Peyer's patch (tissue), 4 donors: ENCODE measurements at regions not wholly inside any gene's neighbourhood (a gene's known extent, or its start where the extent isn't known, plus 50 kb on each side); places are given as distances from the start of the nearest gene placed in this dataset.

Experiments
- POLR2A ChIP-seq, 2 donors: fragments of 450-650 bp; IDR thresholded peaks; one replicate each; pipeline ENCODE4 v1.5.1; 2017; ENCODE audit warnings: antibody characterized with exemption in 2 of 2, mild to moderate bottlenecking in 2 of 2, moderate library complexity in 2 of 2
- TF ChIP-seq, protein P1 (sequence below), 6 experiments: fragments of 450-650 bp in 4 of 6; fragments of 200-600 bp in 2 of 6; sonication (generic) in 1 of 6; IDR thresholded peaks; one replicate each; pipeline ENCODE4 v1.5.1; 2017 to 2019; ENCODE audit warnings: antibody characterized with exemption in 6 of 6, mild to moderate bottlenecking in 3 of 6, moderate library complexity in 1 of 6

DNA sequence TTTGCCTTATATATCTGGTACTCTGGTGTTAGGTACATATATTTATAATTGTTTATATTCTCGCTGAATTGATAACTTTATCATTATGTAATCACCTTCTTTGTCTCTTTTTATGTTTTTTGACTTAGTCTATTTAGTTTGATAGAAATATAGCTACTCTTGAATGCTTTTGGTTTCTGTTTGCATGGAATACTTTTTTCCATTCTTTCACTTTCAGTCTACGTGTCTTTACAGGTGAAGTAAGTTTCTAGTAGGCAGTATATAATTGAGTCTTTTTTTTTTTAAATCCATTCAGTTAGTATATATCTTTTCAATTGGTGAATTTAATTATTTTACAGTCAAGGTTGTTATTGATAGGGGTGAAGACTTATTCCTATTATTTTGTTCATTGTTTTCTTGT is 131.7 kb downstream of the PSAT1 start:
- TF ChIP-seq, protein P1, sequence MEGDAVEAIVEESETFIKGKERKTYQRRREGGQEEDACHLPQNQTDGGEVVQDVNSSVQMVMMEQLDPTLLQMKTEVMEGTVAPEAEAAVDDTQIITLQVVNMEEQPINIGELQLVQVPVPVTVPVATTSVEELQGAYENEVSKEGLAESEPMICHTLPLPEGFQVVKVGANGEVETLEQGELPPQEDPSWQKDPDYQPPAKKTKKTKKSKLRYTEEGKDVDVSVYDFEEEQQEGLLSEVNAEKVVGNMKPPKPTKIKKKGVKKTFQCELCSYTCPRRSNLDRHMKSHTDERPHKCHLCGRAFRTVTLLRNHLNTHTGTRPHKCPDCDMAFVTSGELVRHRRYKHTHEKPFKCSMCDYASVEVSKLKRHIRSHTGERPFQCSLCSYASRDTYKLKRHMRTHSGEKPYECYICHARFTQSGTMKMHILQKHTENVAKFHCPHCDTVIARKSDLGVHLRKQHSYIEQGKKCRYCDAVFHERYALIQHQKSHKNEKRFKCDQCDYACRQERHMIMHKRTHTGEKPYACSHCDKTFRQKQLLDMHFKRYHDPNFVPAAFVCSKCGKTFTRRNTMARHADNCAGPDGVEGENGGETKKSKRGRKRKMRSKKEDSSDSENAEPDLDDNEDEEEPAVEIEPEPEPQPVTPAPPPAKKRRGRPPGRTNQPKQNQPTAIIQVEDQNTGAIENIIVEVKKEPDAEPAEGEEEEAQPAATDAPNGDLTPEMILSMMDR (IDR thresholded peaks at IDR 0.05): no peak
- no peak for TF ChIP-seq POLR2A (IDR thresholded peaks at IDR 0.05)
